Liver (tissue), 8 donors: ENCODE measurements at regions not wholly inside any gene's neighbourhood (a gene's known extent, or its start where the extent isn't known, plus 50 kb on each side); places are given as distances from the start of the nearest gene placed in this dataset.

ENCODE experiments used
- DNase-seq: peaks from one replicate; pipeline ENCODE4 v3.0.0-alpha.2; 2017; ENCODE audit warnings: low spot score
- H3K27ac ChIP-seq, 2 donors: one replicate each; pipeline ENCODE4 v1.7.0; 2013; ENCODE audit warnings: inconsistent platforms in 2 of 2, low read length in 2 of 2, control low read depth in 1 of 2, low read depth in 1 of 2, mild to moderate bottlenecking in 1 of 2
- H3K27me3 ChIP-seq, 4 donors: one replicate each; pipeline versions ENCODE4 v1.6.1 to v1.7.0; 2013; ENCODE audit warnings: low read length in 3 of 4, inconsistent platforms in 1 of 4, mild to moderate bottlenecking in 1 of 4, moderate library complexity in 1 of 4; ENCODE audit not compliant: control insufficient read depth in 4 of 4, insufficient read depth in 4 of 4
- H3K36me3 ChIP-seq, 4 donors: one replicate each; pipeline versions ENCODE4 v1.6.1 to v1.7.0; 2013; ENCODE audit warnings: low read length in 3 of 4, mild to moderate bottlenecking in 3 of 4, low read depth in 1 of 4, moderate library complexity in 1 of 4; ENCODE audit not compliant: control insufficient read depth in 4 of 4, insufficient read depth in 3 of 4
- H3K4me1 ChIP-seq, 4 donors: one replicate each; pipeline versions ENCODE4 v1.6.1 to v1.7.0; 2013; ENCODE audit warnings: low read length in 3 of 4, mild to moderate bottlenecking in 3 of 4, moderate library complexity in 1 of 4; ENCODE audit not compliant: control insufficient read depth in 4 of 4, insufficient read depth in 4 of 4
- H3K4me3 ChIP-seq, 3 donors: one replicate each; pipeline versions ENCODE4 v1.6.1 to v1.7.0; 2013; ENCODE audit warnings: low read length in 3 of 3, control low read depth in 1 of 3, low read depth in 1 of 3, mild to moderate bottlenecking in 1 of 3
- H3K9ac ChIP-seq, 2 donors: one replicate each; pipeline ENCODE4 v1.7.0; 2013; ENCODE audit warnings: low read length in 2 of 2, mild to moderate bottlenecking in 2 of 2, moderate library complexity in 2 of 2, control low read depth in 1 of 2, low read depth in 1 of 2
- H3K9me3 ChIP-seq, 4 donors: one replicate each; pipeline versions ENCODE4 v1.6.1 to v1.7.0; 2013; ENCODE audit warnings: low read length in 3 of 4; ENCODE audit not compliant: control insufficient read depth in 4 of 4
- EGR1 ChIP-seq, 2 donors: IDR thresholded peaks; 2 replicates each; pipeline ENCODE4 v1.6.1; 2016 to 2018; ENCODE audit warnings: antibody characterized with exemption in 2 of 2, low read depth in 2 of 2
- FOXA1 ChIP-seq: IDR thresholded peaks from 2 replicates; pipeline ENCODE4 v1.6.1; 2016; ENCODE audit warnings: antibody characterized with exemption
- FOXA2 ChIP-seq: IDR thresholded peaks from 2 replicates; pipeline ENCODE4 v1.6.1; 2016; ENCODE audit warnings: antibody characterized with exemption
- GABPA ChIP-seq, 2 donors: IDR thresholded peaks in 1 of 2; conservative IDR thresholded peaks in 1 of 2; 2 replicates each; pipeline ENCODE4 v1.6.1; 2016; ENCODE audit warnings: antibody characterized with exemption in 2 of 2, mild to moderate bottlenecking in 1 of 2, moderate library complexity in 1 of 2
- HNF4A ChIP-seq, 2 donors: conservative IDR thresholded peaks; 2 replicates each; pipeline ENCODE4 v1.6.1; 2016; ENCODE audit warnings: antibody characterized with exemption in 2 of 2, mild to moderate bottlenecking in 2 of 2
- HNF4G ChIP-seq: IDR thresholded peaks from 2 replicates; pipeline ENCODE4 v1.6.1; 2016; ENCODE audit warnings: antibody characterized with exemption
- JUND ChIP-seq, 2 donors: IDR thresholded peaks; 2 replicates each; pipeline ENCODE4 v1.6.1; 2016; ENCODE audit warnings: antibody characterized with exemption in 2 of 2
- RAD21 ChIP-seq, 2 donors: IDR thresholded peaks; 2 replicates each; pipeline ENCODE4 v1.6.1; 2016; ENCODE audit warnings: antibody characterized with exemption in 2 of 2, mild to moderate bottlenecking in 2 of 2
- REST ChIP-seq: IDR thresholded peaks from 2 replicates; pipeline ENCODE4 v1.6.1; 2016; ENCODE audit warnings: antibody characterized with exemption, mild to moderate bottlenecking
- RXRA ChIP-seq, 2 donors: IDR thresholded peaks; 2 replicates each; pipeline ENCODE4 v1.6.1; 2017 to 2018; ENCODE audit warnings: antibody characterized with exemption in 2 of 2, mild to moderate bottlenecking in 1 of 2
- SP1 ChIP-seq: IDR thresholded peaks from 2 replicates; pipeline ENCODE4 v1.6.1; 2018; ENCODE audit warnings: antibody characterized with exemption, mild to moderate bottlenecking
- WGBS: extraction: QIAGEN DNeasy Blood & Tissue Kit; methylation state at CpG from one replicate; pipeline ENCODE4 v1.1.7; 2013; 5-methylcytosine and 5-hydroxymethylcytosine counted together
- TF ChIP-seq, protein P1 (sequence below): fragments of 150-350 bp; IDR thresholded peaks from 2 replicates; pipeline ENCODE4 v1.5.1; 2017; ENCODE audit warnings: improper control_type of control experiment, low read depth, low read length; ENCODE audit not compliant: missing input control
- TF ChIP-seq, protein P2 (sequence below): IDR thresholded peaks from 2 replicates; pipeline ENCODE4 v1.6.1; 2016; ENCODE audit warnings: antibody characterized with exemption
- TF ChIP-seq, protein P3 (sequence below): IDR thresholded peaks from 2 replicates; pipeline ENCODE4 v1.6.1; 2016; ENCODE audit warnings: antibody characterized with exemption
- TF ChIP-seq, protein P4 (sequence below): IDR thresholded peaks from 2 replicates; pipeline ENCODE4 v1.6.1; 2016; ENCODE audit warnings: antibody characterized with exemption
- donor health status: healthy.
- donor health status: healthy.
- donor health status: healthy.
- donor health status: healthy.
- donor health status: healthy.

- no peak for DNase-seq
- H3K9ac ChIP-seq: no peak overlapping the region
These were observed 426.1 kb downstream of the EDEM1 start for GRCh38 chr3:5613599-5613998.

More at GRCh38 chr3:5613599-5613998, 426.1 kb downstream of the EDEM1 start:
- no peak overlapping the region for H3K27ac ChIP-seq
- H3K36me3 ChIP-seq: no peaks in the 10 kb centered on the region
- H3K9me3 ChIP-seq: no peaks in the 10 kb centered on the region
- no peaks in the 10 kb centered on the region for H3K4me1 ChIP-seq
- TF ChIP-seq FOXA1 (no peak), RXRA (IDR thresholded peaks at IDR 0.05) (no peak), FOXA2 (no peak), HNF4G (no peak), GABPA (IDR thresholded peaks at IDR 0.05 in 1 of 2, conservative IDR thresholded peaks at IDR 0.05 in 1 of 2) (no peak), HNF4A (conservative IDR thresholded peaks at IDR 0.05) (no peak), RAD21 (IDR thresholded peaks at IDR 0.05) (no peak), SP1 (no peak), JUND (IDR thresholded peaks at IDR 0.05) (no peak), EGR1 (IDR thresholded peaks at IDR 0.05; ENCODE audit: low read depth in 2 of 2) (no peak), REST (no peak)
- TF ChIP-seq, protein P1, sequence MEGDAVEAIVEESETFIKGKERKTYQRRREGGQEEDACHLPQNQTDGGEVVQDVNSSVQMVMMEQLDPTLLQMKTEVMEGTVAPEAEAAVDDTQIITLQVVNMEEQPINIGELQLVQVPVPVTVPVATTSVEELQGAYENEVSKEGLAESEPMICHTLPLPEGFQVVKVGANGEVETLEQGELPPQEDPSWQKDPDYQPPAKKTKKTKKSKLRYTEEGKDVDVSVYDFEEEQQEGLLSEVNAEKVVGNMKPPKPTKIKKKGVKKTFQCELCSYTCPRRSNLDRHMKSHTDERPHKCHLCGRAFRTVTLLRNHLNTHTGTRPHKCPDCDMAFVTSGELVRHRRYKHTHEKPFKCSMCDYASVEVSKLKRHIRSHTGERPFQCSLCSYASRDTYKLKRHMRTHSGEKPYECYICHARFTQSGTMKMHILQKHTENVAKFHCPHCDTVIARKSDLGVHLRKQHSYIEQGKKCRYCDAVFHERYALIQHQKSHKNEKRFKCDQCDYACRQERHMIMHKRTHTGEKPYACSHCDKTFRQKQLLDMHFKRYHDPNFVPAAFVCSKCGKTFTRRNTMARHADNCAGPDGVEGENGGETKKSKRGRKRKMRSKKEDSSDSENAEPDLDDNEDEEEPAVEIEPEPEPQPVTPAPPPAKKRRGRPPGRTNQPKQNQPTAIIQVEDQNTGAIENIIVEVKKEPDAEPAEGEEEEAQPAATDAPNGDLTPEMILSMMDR: no peak
- TF ChIP-seq, protein P2, sequence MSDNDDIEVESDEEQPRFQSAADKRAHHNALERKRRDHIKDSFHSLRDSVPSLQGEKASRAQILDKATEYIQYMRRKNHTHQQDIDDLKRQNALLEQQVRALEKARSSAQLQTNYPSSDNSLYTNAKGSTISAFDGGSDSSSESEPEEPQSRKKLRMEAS: no peak
- TF ChIP-seq, protein P3, sequence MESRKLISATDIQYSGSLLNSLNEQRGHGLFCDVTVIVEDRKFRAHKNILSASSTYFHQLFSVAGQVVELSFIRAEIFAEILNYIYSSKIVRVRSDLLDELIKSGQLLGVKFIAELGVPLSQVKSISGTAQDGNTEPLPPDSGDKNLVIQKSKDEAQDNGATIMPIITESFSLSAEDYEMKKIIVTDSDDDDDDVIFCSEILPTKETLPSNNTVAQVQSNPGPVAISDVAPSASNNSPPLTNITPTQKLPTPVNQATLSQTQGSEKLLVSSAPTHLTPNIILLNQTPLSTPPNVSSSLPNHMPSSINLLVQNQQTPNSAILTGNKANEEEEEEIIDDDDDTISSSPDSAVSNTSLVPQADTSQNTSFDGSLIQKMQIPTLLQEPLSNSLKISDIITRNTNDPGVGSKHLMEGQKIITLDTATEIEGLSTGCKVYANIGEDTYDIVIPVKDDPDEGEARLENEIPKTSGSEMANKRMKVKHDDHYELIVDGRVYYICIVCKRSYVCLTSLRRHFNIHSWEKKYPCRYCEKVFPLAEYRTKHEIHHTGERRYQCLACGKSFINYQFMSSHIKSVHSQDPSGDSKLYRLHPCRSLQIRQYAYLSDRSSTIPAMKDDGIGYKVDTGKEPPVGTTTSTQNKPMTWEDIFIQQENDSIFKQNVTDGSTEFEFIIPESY: no peak
- TF ChIP-seq, protein P4, sequence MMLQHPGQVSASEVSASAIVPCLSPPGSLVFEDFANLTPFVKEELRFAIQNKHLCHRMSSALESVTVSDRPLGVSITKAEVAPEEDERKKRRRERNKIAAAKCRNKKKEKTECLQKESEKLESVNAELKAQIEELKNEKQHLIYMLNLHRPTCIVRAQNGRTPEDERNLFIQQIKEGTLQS: no peak
- WGBS: 60% methylated on average over 3 of the region's 3 CpGs
- H3K27me3 ChIP-seq: no peaks in the 10 kb centered on the region
- H3K4me3 ChIP-seq: no peak overlapping the region
